WTC11 (cell line): ENCODE measurements at regions not wholly inside any gene's neighbourhood (a gene's known extent, or its start where the extent isn't known, plus 50 kb on each side); places are given as distances from the start of the nearest gene placed in this dataset.

Source experiments
- CTCF ChIP-seq: fragments of 200-600 bp; IDR thresholded peaks from 2 replicates; pipeline ENCODE4 v1.8.0; 2022; ENCODE audit warnings: antibody characterized with exemption
- NFE2L1 ChIP-seq: sonication (generic); formaldehyde crosslinking; IDR thresholded peaks from 2 replicates; pipeline ENCODE4 v1.8.1; 2023; ENCODE audit warnings: missing genetic modification reagents
- ZMAT4 ChIP-seq: fragments of 250-450 bp; sonication (Bioruptor Pico); IDR thresholded peaks from 2 replicates; pipeline ENCODE4 v1.9.0; 2021; ENCODE audit warnings: mild to moderate bottlenecking

GRCh38 chr5:31130676-31131075, 62.8 kb upstream of the CDH6 start:
- TF ChIP-seq ZMAT4 (CRISPR knock-in tag) (no peak), NFE2L1 (CRISPR knock-in tag) (no peak), CTCF (no peak)
